ENCODE measurements at regions not wholly inside any gene's neighbourhood (a gene's known extent, or its start where the extent isn't known, plus 50 kb on each side); places are given as distances from the start of the nearest gene placed in this dataset.

- no peak for ATAC-seq
Observed at GRCh38 chr20:55592866-55593265, 412.5 kb downstream of the CBLN4 start.

DNA sequence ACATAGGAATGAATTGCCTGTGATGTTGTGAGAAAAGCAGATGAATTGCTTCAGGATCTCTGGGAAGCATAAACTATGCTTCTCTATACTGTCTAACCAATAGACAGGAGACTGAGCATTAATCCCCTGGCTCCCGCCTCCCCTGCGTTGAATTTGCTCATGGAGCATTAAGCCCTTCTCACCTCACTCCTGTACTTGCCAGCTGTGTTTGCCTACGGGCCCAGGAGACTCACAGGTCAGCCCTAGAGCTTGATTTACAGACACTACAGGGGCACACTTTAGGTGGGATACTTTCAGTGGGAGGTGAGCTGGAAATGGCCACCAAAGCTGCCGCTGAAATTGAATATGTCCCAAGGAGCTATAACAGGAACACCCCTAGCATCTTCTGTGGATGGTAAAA lies 418.7 kb downstream of the CBLN4 start:
- ATAC-seq, result no peak

DNA sequence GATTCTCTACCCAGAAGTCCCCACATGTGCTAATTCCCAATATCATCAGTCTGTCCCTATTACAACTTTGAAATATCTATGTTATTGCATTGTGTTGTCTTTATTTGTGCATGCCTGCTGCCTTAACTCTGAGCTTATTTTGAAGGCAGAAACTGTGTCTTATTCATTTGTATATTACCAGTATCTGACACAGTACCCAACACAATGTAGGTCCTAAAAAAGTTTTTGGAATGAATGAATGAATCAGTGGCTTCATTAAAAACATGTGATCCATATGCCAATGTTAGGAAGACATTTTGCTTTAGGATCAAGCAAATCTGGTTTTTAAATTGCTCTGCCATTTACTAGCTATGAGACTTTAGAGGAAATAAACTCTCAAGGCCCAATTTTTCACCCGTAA lies 420.4 kb downstream of the CBLN4 start:
- ATAC-seq, result no peak

DNA sequence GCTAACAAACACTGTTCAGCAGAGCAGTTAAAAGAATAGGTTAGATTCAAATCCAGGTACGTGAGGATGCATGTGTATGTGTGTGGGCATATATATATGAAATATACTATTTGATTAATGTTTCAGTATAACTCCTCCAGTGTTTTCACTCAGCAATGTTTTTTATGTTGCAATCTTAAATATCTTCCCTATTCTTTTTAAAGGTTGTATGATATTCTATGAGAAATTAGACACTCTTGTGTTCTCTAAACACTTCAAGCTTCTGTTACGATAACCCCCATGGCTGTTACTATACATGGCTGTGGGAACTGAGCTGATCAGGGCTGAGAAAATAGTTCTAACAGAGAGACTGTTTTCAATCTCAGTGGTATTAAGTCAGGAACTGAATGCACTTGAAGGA lies 421.0 kb downstream of the CBLN4 start:
- ATAC-seq, result no peak

DNA sequence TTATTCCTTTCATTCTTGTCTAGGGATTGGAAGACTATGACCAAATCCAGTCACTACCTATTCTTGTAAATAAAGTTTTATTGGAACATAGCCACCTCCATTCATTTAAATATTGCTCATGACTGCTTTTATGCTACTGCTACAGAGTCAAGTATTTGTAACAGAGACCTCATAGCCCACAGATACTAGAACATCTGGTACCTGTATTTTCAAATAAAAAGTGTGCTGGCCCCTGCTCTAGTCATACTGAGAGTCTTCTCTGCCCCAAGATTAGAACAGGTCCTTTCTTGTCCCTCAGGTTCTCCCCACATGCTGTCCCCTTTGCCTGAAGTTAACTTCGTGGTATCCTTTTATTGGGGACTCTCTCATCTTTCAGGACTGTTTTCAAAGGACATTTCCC lies 422.3 kb downstream of the CBLN4 start:
- no peak for ATAC-seq

- ATAC-seq, result no peak
Observed at GRCh38 chr20:55582498-55582897, 422.8 kb downstream of the CBLN4 start.

GRCh38 chr20:55581519-55581918 lies 423.8 kb downstream of the CBLN4 start:
- no peak for ATAC-seq

DNA sequence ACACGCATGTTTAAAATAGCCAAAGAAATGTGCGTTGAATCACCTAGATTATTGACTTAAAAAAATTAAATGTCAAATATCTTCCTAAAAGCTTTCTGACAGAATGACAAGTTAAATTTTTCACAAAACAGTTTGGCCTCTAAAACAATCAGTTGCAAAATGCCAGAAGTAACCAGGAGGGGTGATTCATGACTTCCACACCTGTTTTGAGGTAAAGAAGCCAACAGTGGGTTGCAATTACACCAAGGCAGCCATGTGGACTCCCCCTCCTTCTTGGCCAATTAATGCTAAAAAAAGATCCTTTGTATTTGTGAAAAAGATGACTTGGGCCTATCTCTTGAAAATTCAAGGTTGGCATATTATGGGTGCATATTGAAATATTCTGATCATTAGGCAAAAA lies 424.8 kb downstream of the CBLN4 start:
- no peak for ATAC-seq

GRCh38 chr20:55579802-55580201 lies 425.5 kb downstream of the CBLN4 start:
- ATAC-seq, result no peak

DNA sequence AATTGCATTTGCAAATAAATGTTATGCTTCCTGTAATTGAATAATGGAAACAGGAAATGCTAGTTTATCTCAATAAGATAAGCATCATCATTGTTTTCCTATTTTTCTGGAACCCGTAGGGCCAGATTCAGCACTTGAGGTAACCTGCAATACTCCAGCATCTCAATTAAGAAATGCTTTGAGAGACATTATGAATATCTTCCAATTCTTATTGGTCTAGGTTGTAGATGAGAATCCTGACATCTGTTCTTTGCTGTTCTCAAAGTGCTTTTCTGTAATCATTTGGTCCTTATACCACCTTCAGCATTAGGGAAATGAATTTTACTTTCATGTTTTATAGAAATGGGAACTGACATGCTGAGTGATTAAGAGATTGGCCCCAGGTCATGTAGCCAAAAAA lies 428.3 kb downstream of the CBLN4 start:
- no peak for ATAC-seq

DNA sequence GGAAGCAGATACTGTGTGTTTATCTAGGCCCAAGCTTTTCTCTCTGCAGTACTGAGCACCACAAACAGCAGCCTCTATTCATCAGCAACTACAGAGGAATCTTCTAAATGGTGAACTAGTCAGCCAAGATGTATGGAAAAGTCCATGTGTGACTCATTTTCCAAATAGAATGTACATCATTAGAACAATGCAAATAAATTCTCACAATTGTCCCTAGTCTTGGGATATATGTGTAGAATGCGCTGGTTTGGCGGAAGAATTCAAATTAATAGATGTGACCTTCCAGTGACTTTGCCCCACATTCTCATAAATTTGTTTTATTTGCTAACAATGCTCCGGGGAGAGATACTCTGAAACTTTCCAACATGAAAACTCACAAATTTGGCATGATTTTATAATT lies 436.2 kb downstream of the CBLN4 start:
- no peak for ATAC-seq

DNA sequence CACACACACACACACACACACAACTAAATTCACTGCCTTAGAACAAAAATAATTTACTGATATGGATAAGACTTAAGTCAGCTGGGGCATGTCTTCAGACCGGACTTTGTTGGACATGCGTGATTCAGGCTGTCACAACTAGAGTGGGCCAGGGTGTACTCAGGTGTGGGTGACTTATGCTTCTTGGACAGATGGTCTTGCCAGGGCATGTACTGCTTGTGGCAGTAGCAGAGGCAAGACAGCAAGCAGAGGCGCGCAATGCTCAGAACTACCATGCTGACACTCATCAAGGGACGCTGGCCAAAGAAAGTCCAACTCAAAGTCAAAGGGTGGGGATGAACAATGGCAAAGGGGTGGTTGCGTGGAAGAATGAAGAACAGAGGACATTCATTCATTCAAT lies 437.5 kb downstream of the CBLN4 start:
- no peak for ATAC-seq

DNA sequence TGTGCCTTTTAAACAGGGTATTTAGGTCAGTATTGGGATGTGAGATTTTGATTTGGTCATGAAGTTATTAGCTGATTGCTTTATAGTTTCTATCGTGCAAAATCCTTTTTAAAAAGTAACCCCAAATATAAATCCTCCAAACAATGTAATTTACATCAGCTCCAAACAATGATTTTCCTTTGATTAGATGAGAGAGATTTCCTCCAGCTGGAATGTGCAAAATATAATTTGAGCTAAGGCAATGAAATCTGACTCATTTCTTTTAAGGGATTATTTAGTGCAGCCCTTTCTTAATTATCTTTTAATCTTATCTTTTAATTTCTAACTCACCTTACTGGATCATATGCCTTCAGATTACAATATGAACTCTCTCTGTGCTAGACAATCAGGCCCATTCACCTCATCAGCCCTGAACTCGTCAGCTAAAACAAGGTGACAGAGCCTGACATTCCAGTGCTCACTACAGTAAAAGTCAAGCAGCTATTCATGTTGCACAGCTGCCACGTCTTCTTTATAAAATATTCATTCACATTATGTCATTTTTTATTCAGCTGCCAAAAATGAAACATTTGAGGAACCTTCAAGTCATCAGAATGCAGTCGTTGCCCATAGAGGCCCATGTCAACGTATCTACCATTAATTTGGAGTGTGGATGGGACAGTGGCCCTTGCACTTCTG lies 440.1 kb downstream of the CBLN4 start:
- no peak for ATAC-seq

- no peak for ATAC-seq
Observed at GRCh38 chr20:55561259-55561658, 444.1 kb downstream of the CBLN4 start.

GRCh38 chr20:55557191-55557590 lies 448.1 kb downstream of the CBLN4 start:
- no peak for ATAC-seq

DNA sequence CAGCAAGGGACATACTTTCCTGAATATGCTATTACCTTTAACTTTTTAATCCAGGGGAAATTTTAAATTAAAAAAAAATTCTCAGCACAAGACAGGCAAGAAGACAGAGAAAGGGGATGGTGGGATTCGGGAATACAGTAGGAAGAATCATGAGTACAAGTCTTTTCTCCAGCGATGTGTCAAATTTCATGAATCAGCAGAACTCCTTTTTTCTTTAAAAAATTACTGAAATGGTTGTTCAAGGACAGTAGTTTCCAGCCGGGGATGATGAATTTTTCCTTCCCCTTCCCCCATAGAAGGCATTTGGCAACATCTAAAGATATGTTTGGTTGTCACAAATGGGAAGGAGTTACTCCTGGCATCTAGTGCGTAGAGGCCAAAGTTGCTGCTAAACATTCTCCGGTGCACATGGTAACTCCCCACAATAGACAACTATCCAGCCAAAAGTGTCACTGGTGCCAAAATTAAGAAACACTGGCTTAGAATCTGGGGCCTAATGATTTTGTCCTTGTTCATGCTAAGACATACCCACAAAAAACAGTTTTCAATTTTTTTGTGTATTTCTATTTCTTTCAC lies 450.2 kb downstream of the CBLN4 start:
- no peak for ATAC-seq

- no peak for ATAC-seq
Observed at GRCh38 chr20:55544638-55545037, 460.7 kb downstream of the CBLN4 start.

DNA sequence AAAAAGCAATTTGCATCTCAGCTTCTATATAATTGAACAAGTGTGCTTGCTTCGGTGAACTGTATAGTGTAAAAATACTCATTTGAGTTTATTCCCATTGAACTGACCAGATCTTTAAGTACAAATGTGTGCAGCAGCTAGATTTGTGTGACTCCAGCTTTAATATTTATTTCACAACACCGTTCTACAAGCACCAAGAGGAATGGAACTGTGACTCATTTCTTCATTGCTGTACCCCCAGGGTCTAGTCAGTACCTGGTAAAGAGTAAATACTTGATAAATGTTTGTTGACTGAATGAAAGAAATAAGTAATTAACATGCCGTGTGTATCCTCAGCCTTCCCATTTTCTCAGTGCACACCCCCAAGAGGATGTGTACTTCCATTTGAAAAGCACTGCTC lies 464.8 kb downstream of the CBLN4 start:
- no peak for ATAC-seq

GRCh38 chr20:55540013-55540412 lies 465.3 kb downstream of the CBLN4 start:
- ATAC-seq, result peak; percentile 32

- ATAC-seq, result no peak
Observed at GRCh38 chr20:55538261-55538908, 466.9 kb downstream of the CBLN4 start.

DNA sequence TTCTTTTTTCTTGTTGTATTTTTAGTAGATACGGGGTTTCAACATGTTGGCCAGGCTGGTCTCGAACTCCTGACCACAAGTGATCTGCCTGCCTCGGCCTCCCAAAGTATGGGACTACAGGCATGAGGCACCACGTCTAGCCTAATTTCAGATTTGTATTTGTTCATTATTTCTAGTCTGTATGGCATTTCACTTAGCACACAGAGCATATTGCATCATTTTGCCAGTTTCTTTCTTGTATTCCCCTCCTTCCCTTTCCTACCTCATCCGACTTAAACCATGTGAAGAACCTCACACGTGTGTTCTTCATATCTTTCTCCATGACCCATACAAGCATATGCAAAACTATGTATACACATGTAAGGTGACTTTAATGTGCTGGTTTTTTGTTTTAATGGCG lies 470.0 kb downstream of the CBLN4 start:
- ATAC-seq, result no peak

GRCh38 chr20:55533632-55534031 lies 471.7 kb downstream of the CBLN4 start:
- ATAC-seq, result no peak

GRCh38 chr20:55530763-55531162 lies 474.6 kb downstream of the CBLN4 start:
- no peak for ATAC-seq

DNA sequence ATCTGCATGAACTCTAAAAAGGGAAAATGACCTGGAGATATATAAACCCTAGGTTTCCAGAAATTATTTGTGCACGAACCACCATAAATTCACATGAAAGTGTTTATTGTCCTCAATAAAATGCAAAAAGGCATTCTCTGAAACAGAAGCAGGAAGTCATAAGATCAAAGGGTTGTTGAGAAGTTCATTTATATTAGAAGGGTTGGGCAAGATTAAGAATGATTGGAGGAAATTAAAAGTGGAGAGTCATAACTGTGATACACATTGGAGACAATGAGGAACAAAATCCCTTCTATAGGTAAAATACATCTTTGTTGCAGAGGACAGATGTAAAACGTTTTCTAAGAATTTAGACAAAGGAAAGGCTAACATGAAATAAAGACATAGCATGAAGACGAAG lies 476.8 kb downstream of the CBLN4 start:
- no peak for ATAC-seq

Measured in esophagus mucosa (tissue), 1 donor.